ENCODE measurements at regions not wholly inside any gene's neighbourhood (a gene's known extent, or its start where the extent isn't known, plus 50 kb on each side); places are given as distances from the start of the nearest gene placed in this dataset.

GRCh38 chr20:52399352-52399751 lies 207.8 kb upstream of the ZFP64 start:
- TF ChIP-seq CTCF (IDR thresholded peaks at IDR 0.05; ENCODE audit: low read depth, low read length, missing control alignments), result no peak
- DNase-seq (ENCODE audit: extremely low read depth, low read depth), result no peak
- H3K4me3 ChIP-seq (replicated peaks; ENCODE audit: low read depth, low read length), result no peak overlapping the region

GRCh38 chr20:52389606-52390005 lies 198.0 kb upstream of the ZFP64 start:
- DNase-seq (ENCODE audit: extremely low read depth, low read depth), result no peak
- H3K4me3 ChIP-seq (replicated peaks; ENCODE audit: low read depth, low read length), result no peak overlapping the region
- TF ChIP-seq CTCF (IDR thresholded peaks at IDR 0.05; ENCODE audit: low read depth, low read length, missing control alignments), result no peak

- TF ChIP-seq CTCF (IDR thresholded peaks at IDR 0.05; ENCODE audit: low read depth, low read length, missing control alignments), result no peak
- no peak overlapping the region for H3K4me3 ChIP-seq (replicated peaks; ENCODE audit: low read depth, low read length)
- DNase-seq (ENCODE audit: extremely low read depth, low read depth), result no peak
Observed at GRCh38 chr20:52383995-52384621, 192.5 kb upstream of the ZFP64 start.

- no peak for DNase-seq (ENCODE audit: extremely low read depth, low read depth)
- no peak for TF ChIP-seq CTCF (IDR thresholded peaks at IDR 0.05; ENCODE audit: low read depth, low read length, missing control alignments)
- H3K4me3 ChIP-seq (replicated peaks; ENCODE audit: low read depth, low read length), result no peak overlapping the region
Observed at GRCh38 chr20:52382933-52383332, 191.4 kb upstream of the ZFP64 start.

- peak; percentile 91 for TF ChIP-seq CTCF (IDR thresholded peaks at IDR 0.05; ENCODE audit: low read depth, low read length, missing control alignments)
- DNase-seq (ENCODE audit: extremely low read depth, low read depth), result no peak
- H3K4me3 ChIP-seq (replicated peaks; ENCODE audit: low read depth, low read length), result no peak overlapping the region
Observed at GRCh38 chr20:52379723-52380336, 188.3 kb upstream of the ZFP64 start.

GRCh38 chr20:52372169-52372568 lies 180.6 kb upstream of the ZFP64 start:
- no peak overlapping the region for H3K4me3 ChIP-seq (replicated peaks; ENCODE audit: low read depth, low read length)
- TF ChIP-seq CTCF (IDR thresholded peaks at IDR 0.05; ENCODE audit: low read depth, low read length, missing control alignments), result no peak
- no peak for DNase-seq (ENCODE audit: extremely low read depth, low read depth)

All from HFF-Myc (cell line).